ENCODE measurements at regions not wholly inside any gene's neighbourhood (a gene's known extent, or its start where the extent isn't known, plus 50 kb on each side); places are given as distances from the start of the nearest gene placed in this dataset.

DNA sequence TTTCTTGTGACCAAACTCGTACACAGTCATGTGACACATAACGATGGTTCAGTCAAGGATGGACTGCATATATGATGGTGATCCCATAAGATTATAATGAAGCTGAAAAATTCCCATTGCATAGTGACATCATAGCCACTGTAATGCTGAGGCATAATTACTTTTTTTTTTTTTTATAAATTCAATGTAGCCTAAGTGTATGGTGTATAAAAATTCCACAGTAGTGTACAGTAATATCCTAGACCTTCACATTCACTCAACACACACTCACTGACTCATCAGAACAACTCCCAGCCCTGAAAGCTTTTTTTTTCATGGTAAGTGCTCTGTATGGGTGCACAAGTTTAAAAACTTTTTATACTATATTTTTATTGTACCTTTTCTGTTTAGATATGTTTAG, 105.0 kb downstream of the AREG start:
- TF ChIP-seq, protein P1, sequence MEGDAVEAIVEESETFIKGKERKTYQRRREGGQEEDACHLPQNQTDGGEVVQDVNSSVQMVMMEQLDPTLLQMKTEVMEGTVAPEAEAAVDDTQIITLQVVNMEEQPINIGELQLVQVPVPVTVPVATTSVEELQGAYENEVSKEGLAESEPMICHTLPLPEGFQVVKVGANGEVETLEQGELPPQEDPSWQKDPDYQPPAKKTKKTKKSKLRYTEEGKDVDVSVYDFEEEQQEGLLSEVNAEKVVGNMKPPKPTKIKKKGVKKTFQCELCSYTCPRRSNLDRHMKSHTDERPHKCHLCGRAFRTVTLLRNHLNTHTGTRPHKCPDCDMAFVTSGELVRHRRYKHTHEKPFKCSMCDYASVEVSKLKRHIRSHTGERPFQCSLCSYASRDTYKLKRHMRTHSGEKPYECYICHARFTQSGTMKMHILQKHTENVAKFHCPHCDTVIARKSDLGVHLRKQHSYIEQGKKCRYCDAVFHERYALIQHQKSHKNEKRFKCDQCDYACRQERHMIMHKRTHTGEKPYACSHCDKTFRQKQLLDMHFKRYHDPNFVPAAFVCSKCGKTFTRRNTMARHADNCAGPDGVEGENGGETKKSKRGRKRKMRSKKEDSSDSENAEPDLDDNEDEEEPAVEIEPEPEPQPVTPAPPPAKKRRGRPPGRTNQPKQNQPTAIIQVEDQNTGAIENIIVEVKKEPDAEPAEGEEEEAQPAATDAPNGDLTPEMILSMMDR (IDR thresholded peaks at IDR 0.05): no peak
- Histone ChIP-seq H3K27me3 (no peaks in the 10 kb centered on the region), H3K4me3 (no peak overlapping the region), H3K9me3 (no peaks in the 10 kb centered on the region), H3K9ac (ENCODE audit: low read depth in 2 of 2, low read length in 2 of 2) (no peak overlapping the region), H3K36me3 (no peaks in the 10 kb centered on the region), H3K27ac (no peak overlapping the region), H3K4me1 (no peaks in the 10 kb centered on the region)
- intact Hi-C loops (cut with DNase I): loop anchor here (10.0 kb wide), 1 partner anchor 125 kb away; no protein-coding TSS in a partner anchor
- no peak for DNase-seq

DNA sequence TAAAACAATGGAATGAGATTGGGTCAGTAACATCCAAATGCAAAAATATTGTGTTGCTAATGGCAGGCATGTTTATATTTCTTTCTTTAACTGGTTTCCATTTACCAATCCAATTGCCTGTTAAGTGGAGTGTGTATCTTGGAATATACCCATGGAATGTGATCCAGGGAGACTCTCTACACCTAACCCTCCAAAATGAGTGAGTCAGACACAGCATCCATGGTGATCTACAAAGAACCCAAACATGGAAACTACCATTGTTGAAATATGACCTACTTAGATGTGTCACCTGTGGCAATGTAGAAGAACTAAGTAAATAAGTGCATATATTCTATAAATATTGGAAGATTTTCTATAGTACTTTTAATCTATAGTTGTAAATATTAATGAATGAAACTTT, 110.3 kb downstream of the AREG start:
- Histone ChIP-seq H3K36me3 (no peaks in the 10 kb centered on the region), H3K4me3 (no peak overlapping the region), H3K9ac (ENCODE audit: low read depth in 2 of 2, low read length in 2 of 2) (no peak overlapping the region), H3K9me3 (no peaks in the 10 kb centered on the region), H3K27me3 (no peaks in the 10 kb centered on the region), H3K4me1 (no peaks in the 10 kb centered on the region), H3K27ac (no peak overlapping the region)
- TF ChIP-seq, protein P1 (IDR thresholded peaks at IDR 0.05): no peak
- no peak for DNase-seq
- intact Hi-C loops (cut with DNase I): no loop called here

DNA sequence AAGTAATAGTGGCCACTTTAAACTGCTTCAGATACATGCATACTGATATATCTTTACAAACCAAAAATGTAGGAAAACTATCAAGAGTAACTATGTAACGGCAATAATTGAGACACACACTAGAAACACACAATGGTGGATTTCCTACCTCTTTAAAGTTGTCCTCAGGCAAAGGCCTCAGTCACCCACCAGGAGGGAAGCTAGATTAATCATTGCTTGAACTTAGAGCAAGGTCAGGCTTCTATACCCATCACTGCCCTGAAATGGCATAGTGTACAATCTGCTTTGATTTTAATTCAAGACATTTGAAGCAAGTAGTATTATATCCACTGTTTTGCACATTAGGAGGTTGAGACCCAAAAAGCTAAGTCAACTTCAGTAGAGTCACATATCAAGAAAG, 110.9 kb downstream of the AREG start:
- TF ChIP-seq, protein P1 (IDR thresholded peaks at IDR 0.05): no peak
- Histone ChIP-seq H3K9ac (ENCODE audit: low read depth in 2 of 2, low read length in 2 of 2) (no peak overlapping the region), H3K4me1 (no peaks in the 10 kb centered on the region), H3K27ac (no peak overlapping the region), H3K9me3 (no peaks in the 10 kb centered on the region), H3K36me3 (no peaks in the 10 kb centered on the region), H3K4me3 (no peak overlapping the region), H3K27me3 (no peaks in the 10 kb centered on the region)
- DNase-seq: no peak
- intact Hi-C loops (cut with DNase I): no loop called here

DNA sequence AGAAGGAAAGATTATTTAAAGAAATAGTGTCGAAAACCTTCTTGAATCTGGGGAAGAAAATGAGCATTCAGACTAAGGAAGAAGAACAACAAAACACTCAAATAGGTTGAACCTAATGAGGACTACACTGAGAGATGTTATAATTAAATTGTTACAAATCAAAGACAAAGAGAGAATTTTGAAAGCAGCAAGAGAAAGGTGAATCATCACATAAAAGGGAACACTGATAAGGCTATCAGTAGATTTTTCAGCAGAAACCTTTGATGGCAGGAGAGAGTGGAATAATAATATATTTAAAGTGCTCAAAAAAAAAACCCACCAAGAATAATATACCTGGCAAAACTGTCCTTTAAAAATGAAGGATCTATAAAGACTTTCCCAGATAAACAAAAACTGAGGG, 114.9 kb downstream of the AREG start:
- DNase-seq: no peak
- Histone ChIP-seq H3K36me3 (no peaks in the 10 kb centered on the region), H3K27ac (no peak overlapping the region), H3K9me3 (no peaks in the 10 kb centered on the region), H3K4me3 (no peak overlapping the region), H3K4me1 (no peaks in the 10 kb centered on the region), H3K9ac (ENCODE audit: low read depth in 2 of 2, low read length in 2 of 2) (no peak overlapping the region), H3K27me3 (no peaks in the 10 kb centered on the region)
- TF ChIP-seq, protein P1 (IDR thresholded peaks at IDR 0.05): no peak
- intact Hi-C loops (cut with DNase I): no loop called here

DNA sequence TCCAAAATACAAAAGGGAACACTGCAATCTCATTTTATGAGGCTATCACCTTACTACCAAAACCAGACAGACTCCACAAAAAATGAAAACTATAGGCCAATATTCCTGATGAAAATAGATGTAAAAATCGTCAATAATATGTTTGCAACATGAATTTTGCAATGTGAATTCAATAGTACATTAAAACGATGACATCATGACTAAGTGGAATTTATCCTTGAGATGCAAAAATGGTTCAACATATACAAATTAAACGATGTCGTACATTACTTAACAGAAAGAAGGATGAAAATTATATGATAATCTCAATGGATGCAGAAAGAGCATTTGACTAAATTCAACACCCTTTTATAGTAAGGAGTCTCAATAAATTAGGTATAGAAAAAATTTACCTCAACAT, 123.0 kb downstream of the AREG start:
- Histone ChIP-seq H3K27me3 (no peaks in the 10 kb centered on the region), H3K27ac (no peak overlapping the region), H3K9ac (ENCODE audit: low read depth in 2 of 2, low read length in 2 of 2) (no peak overlapping the region), H3K4me3 (no peak overlapping the region), H3K36me3 (no peaks in the 10 kb centered on the region), H3K9me3 (no peaks in the 10 kb centered on the region), H3K4me1 (no peaks in the 10 kb centered on the region)
- DNase-seq: no peak
- intact Hi-C loops (cut with DNase I): no loop called here
- TF ChIP-seq, protein P1 (IDR thresholded peaks at IDR 0.05): no peak

DNA sequence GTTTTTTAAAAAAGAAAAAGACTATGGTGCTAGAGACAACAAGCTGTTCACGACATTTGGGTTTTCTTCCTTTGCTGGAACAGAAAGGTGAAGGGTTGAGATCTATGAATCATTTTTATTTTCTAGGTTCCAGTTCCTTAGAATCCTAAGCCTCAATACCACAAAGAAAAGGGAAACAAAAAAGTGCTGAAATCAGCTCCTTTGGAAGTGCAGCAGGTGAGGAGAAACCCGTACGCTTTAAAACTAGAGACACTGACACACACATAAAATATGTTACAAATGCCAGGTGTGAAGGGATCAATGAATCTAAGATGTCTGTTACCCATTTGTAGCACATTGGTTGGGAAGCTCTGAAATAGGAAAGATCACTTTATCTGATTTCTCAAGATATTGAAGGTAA, 125.2 kb downstream of the AREG start:
- H3K4me3 ChIP-seq: no peak overlapping the region
- intact Hi-C loops (cut with DNase I): no loop called here
- H3K9me3 ChIP-seq: no peaks in the 10 kb centered on the region
- DNase-seq: no peak
- H3K4me1 ChIP-seq: no peaks in the 10 kb centered on the region
- no peak overlapping the region for H3K27ac ChIP-seq
- TF ChIP-seq, protein P1 (IDR thresholded peaks at IDR 0.05): no peak
- no peak overlapping the region for H3K9ac ChIP-seq (ENCODE audit: low read depth in 2 of 2, low read length in 2 of 2)
- H3K36me3 ChIP-seq: no peaks in the 10 kb centered on the region
- H3K27me3 ChIP-seq: no peaks in the 10 kb centered on the region

All from colonic mucosa (tissue), 4 donors.